Mononuclear cell (primary cell): ENCODE measurements at regions not wholly inside any gene's neighbourhood (a gene's known extent, or its start where the extent isn't known, plus 50 kb on each side); places are given as distances from the start of the nearest gene placed in this dataset.

Source experiments
- H3K27me3 ChIP-seq: 2 replicates; pipeline ENCODE4 v1.6.0; 2011; ENCODE audit warnings: low read length, control low read depth; ENCODE audit not compliant: insufficient read depth
- H3K4me1 ChIP-seq: 2 replicates; pipeline ENCODE4 v1.5.1; 2011; ENCODE audit warnings: mild to moderate bottlenecking, low read length, control low read depth; ENCODE audit not compliant: insufficient read depth
- H3K4me3 ChIP-seq: 2 replicates; pipeline ENCODE4 v1.5.1; 2011; ENCODE audit warnings: mild to moderate bottlenecking, low read length, moderate library complexity
- H3K9me3 ChIP-seq: 2 replicates; pipeline ENCODE4 v1.5.1; 2011; ENCODE audit warnings: low read depth, mild to moderate bottlenecking, control low read depth, low read length

- no peaks in the 10 kb centered on the region for H3K4me1 ChIP-seq
- H3K27me3 ChIP-seq: no peaks in the 10 kb centered on the region
- no peak overlapping the region for H3K4me3 ChIP-seq
- no peaks in the 10 kb centered on the region for H3K9me3 ChIP-seq
Observed at GRCh38 chr4:143083756-143084472, 100.8 kb upstream of the USP38 start.

GRCh38 chr4:143084566-143084965 is 100.2 kb upstream of the USP38 start:
- Histone ChIP-seq H3K4me1 (no peaks in the 10 kb centered on the region), H3K9me3 (no peaks in the 10 kb centered on the region), H3K4me3 (no peak overlapping the region), H3K27me3 (no peaks in the 10 kb centered on the region)

- Histone ChIP-seq H3K9me3 (no peaks in the 10 kb centered on the region), H3K27me3 (no peaks in the 10 kb centered on the region), H3K4me3 (no peak overlapping the region), H3K4me1 (no peaks in the 10 kb centered on the region)
Observed at GRCh38 chr4:143085224-143085623, 99.5 kb upstream of the USP38 start.

DNA sequence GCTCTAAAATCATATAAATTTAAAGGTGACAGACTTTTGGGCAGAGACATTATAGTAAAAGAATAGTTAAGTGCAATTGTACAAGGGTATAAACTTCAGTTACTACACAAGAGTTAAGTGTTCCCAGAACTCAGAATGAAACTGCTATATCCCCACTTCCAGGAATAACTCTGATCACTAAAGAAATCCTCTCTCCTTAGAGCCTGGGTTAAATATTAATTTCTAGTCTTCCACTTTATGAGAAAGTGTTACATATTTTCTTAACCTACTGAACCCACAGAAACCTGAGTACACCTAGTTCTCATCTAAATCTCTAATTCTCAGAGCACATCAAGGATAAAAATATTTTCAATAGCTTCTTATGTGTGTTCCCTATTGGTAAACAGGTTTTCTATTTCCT is 99.1 kb upstream of the USP38 start:
- Histone ChIP-seq H3K4me3 (no peak overlapping the region), H3K27me3 (no peaks in the 10 kb centered on the region), H3K4me1 (no peaks in the 10 kb centered on the region), H3K9me3 (no peaks in the 10 kb centered on the region)

DNA sequence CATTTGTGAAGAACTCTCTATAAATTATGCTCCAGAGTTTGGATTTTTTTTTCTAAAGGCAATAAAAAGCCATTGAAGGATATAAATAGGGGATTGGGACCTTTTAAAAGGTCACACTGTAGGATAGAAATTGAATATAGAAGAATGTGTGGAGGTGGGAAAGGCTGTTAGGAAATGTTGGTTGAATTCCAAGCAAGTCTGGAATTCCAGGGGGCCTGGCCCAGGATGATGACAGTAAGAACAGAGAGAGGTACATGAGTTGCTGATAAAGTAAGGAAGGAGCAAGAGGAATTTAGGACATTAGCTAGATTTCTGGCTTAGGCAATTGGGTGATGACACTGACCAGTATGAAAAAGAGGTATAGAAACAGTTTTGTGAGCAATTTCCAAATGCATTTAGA is 95.4 kb upstream of the USP38 start:
- no peak overlapping the region for H3K4me3 ChIP-seq
- H3K9me3 ChIP-seq: no peaks in the 10 kb centered on the region
- no peaks in the 10 kb centered on the region for H3K4me1 ChIP-seq
- H3K27me3 ChIP-seq: no peaks in the 10 kb centered on the region

DNA sequence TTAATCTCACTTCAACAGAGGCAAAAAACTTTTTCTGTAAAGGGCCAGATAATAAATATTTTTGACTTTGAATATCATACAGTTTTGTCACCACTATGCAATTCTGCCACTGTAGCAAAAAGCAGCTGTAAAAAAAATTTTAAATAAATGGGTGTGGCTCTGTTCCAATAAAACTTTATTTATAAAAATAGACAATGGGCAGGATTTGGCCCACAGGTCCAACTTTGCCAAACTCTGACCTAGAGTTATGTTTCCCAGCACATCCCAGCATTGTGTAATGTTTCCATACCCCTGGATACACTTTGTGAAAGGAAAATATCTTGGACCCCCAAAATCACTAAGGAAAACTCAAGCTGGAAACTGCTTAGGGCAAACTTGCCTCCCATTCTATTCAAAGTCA is 94.9 kb upstream of the USP38 start:
- no peaks in the 10 kb centered on the region for H3K9me3 ChIP-seq
- H3K4me3 ChIP-seq: no peak overlapping the region
- no peaks in the 10 kb centered on the region for H3K27me3 ChIP-seq
- H3K4me1 ChIP-seq: no peaks in the 10 kb centered on the region

DNA sequence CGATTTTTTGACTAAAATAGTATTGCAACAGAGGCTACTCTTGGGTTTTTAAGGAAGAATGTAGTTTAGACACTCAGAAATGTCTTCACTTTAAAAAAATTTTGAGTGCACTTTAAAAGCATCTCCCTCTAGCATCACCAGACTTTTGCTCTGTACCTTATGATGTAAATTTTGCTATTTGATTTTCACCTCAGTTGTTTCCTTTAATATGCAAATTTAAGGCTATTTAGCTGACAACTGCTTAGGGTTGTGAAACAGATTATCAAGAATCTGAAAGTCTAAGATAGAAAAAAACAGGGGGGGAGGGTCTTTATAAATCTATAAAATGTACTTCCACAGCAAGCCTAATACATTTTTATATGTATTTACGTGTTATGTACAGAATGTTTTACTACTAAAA is 92.9 kb upstream of the USP38 start:
- Histone ChIP-seq H3K9me3 (no peaks in the 10 kb centered on the region), H3K27me3 (no peaks in the 10 kb centered on the region), H3K4me3 (no peak overlapping the region), H3K4me1 (no peaks in the 10 kb centered on the region)

DNA sequence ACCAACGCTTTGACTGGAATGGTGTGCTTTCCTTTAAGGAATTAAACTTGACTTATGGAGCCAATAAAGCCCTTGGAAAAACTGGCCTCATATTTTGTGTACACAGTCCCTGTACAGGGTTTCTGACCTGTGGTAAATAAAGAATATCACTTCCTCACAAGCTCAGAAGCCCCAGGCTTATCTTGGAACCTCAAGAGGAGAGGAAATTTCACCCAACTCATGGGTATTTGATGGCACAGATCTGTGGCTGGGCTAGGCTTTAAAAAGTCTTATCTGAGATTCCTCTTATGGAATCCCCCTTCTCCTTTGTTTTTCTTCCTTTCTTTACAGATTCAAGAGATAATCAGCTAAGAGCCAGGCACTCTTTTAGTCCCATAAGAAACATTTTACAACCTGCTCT is 89.3 kb upstream of the USP38 start:
- H3K4me3 ChIP-seq: no peak overlapping the region
- H3K4me1 ChIP-seq: no peaks in the 10 kb centered on the region
- H3K27me3 ChIP-seq: no peaks in the 10 kb centered on the region
- H3K9me3 ChIP-seq: no peaks in the 10 kb centered on the region

- no peaks in the 10 kb centered on the region for H3K9me3 ChIP-seq
- no peaks in the 10 kb centered on the region for H3K4me1 ChIP-seq
- H3K27me3 ChIP-seq: no peaks in the 10 kb centered on the region
- no peak overlapping the region for H3K4me3 ChIP-seq
Observed at GRCh38 chr4:143097751-143098150, 87.0 kb upstream of the USP38 start.

DNA sequence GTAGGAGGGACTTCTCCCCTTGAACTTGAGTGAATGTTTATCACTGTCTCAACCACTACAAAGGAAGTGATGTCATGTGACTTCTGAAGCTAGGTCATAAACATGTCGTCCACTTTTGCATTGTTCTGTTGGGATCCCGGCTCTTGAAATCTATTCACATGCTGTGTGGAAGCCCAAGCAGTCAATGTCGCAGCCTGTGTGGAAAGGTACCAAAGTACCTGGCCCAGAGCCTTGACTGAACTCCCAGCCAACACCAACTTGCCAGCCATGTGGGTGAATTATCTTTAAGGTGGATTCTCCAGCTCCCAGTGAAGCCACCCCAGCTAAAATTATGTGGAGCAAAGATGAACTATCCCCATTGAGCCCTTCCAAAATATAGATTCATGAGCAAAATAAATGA is 85.0 kb upstream of the USP38 start:
- Histone ChIP-seq H3K4me3 (no peak overlapping the region), H3K9me3 (no peaks in the 10 kb centered on the region), H3K27me3 (no peaks in the 10 kb centered on the region), H3K4me1 (no peaks in the 10 kb centered on the region)

DNA sequence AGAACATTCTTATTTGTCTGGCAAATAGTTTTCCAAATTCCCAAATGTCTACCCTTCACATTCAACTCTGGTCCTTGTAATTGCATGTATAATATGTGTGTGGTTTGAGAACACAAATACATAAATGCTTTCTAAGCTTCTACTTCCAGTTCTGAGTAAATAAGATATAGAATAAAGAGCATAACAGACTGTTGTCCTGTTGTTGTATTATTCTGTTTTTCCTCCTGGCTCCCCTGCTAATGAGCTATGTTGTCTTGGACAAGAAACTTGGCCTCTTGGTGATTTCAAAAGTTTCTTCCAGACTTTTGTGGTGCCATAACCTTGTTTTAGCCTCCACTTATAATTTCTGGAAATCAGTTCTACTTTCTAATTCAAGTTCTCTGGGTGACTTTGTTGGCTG is 75.3 kb upstream of the USP38 start:
- no peaks in the 10 kb centered on the region for H3K4me1 ChIP-seq
- no peaks in the 10 kb centered on the region for H3K27me3 ChIP-seq
- H3K9me3 ChIP-seq: no peaks in the 10 kb centered on the region
- no peak overlapping the region for H3K4me3 ChIP-seq

- no peaks in the 10 kb centered on the region for H3K9me3 ChIP-seq
- no peak overlapping the region for H3K4me3 ChIP-seq
- H3K27me3 ChIP-seq: no peaks in the 10 kb centered on the region
- H3K4me1 ChIP-seq: no peaks in the 10 kb centered on the region
Observed at GRCh38 chr4:143118663-143119062, 66.1 kb upstream of the USP38 start.

- Histone ChIP-seq H3K9me3 (no peaks in the 10 kb centered on the region), H3K27me3 (no peaks in the 10 kb centered on the region), H3K4me3 (no peak overlapping the region), H3K4me1 (no peaks in the 10 kb centered on the region)
Observed at GRCh38 chr4:143127621-143128020, 57.1 kb upstream of the USP38 start.

DNA sequence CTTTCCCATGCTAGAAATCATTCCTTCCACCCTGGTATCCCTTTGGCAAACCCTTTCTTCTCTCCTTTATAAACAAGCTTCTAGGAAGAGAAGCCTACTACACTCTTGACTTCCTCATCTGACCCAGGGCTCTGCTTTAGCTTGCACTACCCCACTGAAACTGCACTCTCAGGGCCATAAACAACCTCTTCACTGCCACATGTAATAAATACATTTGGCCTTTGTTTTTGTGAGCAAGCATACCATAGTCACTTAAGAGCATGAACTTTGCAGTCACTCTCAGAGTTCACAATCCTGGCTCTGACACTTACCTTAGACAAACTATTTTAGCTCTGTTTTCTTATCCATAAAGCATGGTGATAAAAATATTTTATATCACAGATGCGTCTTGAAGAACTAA is 50.7 kb upstream of the USP38 start:
- H3K4me3 ChIP-seq: no peak overlapping the region
- H3K9me3 ChIP-seq: no peaks in the 10 kb centered on the region
- H3K27me3 ChIP-seq: no peaks in the 10 kb centered on the region
- H3K4me1 ChIP-seq: no peaks in the 10 kb centered on the region
